Activated T-cell treated with anti-CD3 and anti-CD28 coated beads, Interleukin-2, amount 50 U/mL, for 1 hour (primary cell): ENCODE measurements at regions not wholly inside any gene's neighbourhood (a gene's known extent, or its start where the extent isn't known, plus 50 kb on each side); places are given as distances from the start of the nearest gene placed in this dataset.

Experiments used
- DNase-seq: peaks from one replicate; pipeline ENCODE4 v3.0.0-alpha.2; 2020

DNA sequence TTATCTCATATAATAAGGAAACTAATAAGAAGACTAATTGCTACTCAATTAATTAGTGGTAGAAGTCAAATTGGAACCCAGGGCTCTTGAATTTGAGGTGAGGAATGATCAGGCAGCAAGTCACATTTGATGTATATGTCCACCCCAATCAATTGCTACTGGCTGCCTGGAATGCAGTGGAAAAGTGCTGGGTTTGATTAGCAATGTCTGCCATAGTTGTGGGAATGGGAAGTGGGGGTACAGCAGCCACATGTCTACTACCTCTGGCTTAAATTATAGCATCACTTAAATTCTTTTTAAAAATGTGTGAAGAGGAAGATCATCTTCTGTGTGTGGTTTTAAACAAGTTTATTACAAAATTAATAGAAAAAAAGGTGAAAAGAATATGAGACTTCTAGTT, 50.8 kb upstream of the NAV2 start:
- no peak for DNase-seq

DNA sequence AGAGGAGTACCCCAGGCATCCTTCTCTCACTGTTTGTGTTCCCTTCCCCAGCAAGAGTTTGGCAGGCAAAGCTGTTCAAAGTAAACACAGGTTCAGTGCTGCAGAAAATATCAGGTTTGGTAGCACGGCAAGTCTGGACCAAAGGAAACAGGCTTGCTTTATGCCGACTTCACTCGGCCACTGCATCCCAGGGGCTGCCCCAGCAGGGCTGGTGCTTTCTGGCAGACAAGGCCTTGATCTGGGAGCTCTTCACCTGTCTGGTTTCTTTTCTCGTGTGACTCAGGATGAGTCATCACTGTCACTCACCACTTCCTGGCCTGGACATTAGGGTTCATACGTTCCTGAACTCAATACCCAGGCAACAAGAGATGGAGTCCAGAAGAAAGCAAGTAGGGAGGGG, 52.6 kb upstream of the NAV2 start:
- DNase-seq: no peak

DNA sequence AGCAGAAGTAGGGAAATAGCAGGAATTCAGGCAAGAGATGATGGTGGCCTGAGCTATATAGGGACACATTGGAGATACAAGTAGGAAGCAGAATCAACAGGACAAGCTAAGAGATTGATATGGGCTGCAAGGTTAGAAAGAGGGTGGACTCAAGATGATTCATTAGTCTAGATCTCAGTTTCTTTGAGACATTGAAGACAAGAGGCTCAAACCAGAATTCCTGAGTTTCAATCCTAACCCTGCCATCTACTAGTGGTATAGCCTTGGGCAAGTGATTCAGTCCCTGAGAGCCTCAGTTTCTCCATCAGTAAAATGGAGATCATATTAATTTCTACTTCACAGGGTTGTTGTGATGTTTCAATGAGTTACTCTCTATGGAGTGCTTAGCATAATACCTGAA, 53.1 kb upstream of the NAV2 start:
- no peak for DNase-seq

DNA sequence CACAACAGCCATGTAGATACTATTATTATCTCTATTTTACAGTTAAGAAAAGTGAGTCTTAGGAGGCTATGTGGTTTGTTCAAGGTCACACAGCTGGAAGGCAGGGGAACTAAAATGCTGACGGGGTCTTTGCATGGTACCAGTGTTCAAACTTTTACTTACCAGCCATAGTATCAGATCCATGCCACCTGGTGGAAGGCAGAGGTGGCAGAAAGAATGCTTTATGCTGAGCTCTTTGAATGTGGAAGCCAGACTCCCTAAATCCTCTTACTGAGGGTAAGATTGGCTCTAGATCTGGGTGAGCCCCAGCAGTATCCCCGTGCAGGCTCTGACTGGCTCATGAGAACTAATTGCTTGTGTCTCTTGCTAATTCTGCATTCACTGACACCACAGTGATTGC, 54.3 kb upstream of the NAV2 start:
- DNase-seq: no peak

DNA sequence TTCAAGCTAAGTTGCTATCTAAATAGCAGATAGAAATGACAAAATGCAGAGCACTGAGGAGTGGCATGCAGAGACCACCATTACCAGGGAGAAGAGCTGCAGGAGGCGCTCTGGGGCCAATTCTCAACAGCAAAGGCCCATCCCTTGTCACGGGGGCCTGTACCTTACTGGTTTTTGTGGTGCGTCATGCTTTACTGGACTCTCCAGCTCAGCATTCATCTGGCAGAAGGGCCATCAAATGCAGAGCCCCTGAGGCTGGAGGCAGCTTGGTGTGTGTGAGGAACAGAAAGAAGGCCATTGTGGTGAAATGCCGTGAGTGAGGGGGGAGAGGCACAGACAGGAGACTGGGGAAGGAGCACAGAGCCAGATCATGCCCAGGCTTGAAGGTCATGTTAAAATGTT, 56.5 kb upstream of the NAV2 start:
- DNase-seq: no peak

DNA sequence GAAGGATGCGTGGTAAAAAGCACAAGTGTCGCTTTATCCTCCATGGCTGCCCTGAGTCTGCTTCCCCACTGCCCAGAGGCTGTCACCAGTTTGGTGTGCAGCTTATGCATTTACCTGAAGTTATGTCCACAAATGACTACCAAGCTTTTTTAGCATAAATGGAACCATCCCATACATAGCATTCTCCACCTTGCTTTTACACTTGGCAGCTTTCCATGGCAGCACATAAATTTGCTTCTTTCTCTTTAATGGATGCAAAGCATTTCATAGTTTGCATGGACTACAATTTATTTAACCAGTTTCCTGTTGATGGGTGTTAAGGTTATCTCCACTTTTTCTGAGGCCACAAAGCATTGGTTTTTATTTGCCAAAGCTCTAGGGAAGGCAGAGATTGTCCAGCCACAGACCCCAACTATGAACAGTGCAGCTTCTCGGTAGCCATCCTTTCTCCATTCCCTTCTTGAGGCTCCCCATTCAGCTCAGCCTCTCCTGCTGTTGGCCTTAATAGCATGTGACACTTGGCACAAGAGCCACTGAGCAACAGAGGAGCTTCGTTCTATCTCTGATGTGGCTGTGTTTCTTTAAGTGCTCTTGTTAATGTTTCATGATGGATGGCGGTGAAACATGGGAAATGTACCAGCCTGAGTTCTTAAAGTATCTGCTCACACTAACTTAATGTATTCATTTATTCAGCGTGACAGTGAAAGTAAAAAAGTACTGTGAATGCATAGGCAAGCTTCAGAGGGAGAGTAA, 59.8 kb upstream of the NAV2 start:
- DNase-seq: no peak

DNA sequence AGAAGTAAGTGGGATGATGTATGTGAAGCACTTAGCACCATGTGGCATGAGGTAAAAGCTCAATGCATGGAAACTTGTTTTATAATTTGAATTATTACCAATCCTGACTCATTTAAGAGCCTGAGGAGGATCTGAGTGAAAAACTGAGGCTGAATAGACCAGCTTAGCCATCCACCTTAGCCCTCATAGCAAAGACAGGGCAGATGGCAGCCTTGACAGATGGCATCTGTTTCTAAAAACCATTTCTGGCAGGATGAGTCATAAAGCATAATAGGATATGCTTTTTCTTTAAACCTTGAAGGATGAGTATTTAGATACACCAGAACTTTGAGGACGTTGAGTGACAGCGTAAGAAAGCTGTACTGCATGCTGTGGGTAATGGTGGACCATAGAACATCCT, 61.0 kb upstream of the NAV2 start:
- DNase-seq: no peak

DNA sequence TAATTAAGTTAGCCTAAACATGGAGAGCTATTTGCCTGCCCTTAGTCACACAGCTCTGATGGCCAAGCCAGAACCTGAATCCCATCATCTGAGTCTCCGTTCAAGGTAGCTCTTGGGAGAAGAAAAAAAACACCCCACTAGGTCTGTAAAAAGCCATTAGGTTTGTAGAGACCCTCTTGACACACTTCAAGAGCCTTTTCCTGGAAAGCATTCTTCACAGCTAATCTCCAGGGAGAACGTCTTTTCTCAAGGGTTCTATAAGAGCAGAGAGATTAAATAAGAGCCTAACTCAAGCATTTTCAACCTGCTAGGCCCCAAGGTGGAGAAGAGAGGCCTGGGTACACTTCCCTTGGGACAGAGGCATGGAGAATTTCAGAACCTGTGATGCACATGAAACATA, 61.6 kb upstream of the NAV2 start:
- DNase-seq: no peak

DNA sequence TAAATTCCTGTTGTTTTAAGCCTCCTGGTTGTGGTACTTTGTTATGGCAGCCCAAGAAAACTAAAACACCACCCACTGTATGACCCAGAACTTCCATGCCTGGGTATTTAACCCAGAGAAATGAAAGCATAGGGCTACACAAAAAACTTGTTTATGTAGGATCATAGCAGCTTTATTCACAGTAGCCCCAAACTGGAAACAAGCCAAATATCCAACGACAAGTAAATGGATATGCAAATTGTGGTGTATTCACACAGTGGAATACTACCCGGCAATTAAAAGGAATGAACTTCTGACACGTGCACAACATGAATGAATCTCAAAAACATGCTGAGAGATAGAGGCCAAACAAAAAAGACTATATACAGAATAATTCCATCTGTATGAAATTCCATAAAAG, 62.2 kb upstream of the NAV2 start:
- DNase-seq: no peak

DNA sequence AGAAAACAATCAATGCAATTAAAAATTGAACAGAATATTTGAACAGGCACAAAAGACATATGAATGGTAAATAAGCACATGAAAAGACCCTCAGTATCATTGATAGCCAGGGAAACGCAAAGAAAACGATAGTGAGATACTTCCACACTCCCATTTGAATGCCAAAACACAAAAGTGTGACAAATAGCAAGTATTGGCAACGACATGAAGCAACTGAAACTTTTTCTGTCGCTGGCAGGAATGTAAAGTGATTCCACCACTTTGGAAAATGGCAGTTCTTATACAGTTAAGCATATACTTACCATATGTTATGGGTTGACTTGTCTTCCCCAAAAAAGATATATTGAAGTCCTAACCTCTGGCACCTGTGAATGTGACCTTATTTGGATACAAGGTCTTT, 62.9 kb upstream of the NAV2 start:
- no peak for DNase-seq

DNA sequence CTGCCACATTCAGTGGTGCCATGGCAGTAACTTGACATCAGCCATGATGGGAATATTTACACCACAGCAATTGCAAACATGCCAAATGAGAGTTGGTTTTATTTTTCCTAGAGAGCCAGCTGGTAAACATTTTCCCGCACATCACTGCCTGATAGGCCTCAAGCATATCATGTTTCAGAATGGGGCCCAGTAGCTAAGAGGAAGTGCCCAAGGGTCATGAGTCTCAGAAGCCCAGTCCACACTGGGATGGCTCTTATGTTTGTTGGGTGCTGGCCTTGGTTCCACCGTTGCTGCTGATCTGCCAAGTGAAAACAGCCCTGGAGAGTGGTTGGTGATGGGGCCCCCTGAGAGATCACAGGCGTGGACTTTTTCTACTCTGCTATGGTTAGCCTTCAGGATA, 64.3 kb upstream of the NAV2 start:
- DNase-seq: no peak

DNA sequence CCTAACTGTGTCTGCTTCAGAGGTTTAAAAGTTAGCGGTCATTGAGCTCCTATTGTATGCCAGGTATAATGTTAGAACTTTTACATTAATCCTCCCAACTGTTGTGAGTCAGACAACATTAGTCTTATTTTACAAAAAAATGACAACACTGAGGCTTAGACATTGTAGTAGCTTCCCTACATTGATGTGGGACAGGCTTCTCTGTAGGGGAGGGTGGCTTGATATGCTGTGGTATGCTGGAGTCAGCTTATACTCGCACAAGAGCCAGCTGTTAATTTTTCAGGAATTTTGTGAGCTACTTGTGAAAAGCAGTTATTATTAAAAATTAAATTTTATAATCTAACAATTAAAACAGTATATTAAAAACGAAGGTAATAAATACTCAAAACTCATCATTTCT, 64.8 kb upstream of the NAV2 start:
- DNase-seq: no peak

DNA sequence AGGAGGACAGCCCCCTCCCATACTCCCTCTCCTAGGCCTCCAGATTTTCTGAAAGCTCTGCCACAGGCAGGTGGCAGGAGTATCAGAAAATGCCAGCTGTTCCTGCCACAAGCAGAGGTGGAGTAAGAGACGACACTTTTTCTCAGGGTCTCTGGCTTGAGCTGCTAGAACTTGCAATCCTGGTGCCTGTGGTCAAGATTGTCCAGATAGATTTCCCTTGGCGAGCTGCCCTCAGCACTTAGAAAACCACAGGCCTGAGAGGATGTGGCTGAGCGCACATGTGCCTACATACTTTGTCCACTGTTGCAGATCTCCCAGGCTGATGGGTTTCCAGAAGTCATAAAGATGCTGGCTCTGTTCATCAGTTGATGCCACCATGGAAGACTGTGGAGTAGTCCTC, 65.7 kb upstream of the NAV2 start:
- no peak for DNase-seq

DNA sequence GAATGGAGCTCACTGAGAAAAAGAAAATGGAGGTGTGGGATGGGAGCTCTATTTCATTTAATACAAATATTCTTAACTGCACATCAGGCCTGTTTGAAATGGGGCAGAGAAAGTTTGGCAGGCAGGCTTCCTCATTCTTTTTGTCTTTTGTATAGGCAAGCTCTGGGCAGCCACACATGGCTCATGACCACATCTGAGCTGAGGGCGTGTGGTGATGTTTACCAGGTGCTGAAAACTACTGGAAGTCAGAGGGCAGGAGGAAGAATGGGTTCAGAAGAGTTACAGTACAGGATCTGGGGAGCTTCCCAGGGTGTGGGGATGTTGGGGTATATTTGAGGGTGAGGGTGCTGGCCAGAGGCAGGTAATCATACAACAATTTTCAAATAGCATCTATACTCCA, 66.3 kb upstream of the NAV2 start:
- no peak for DNase-seq

DNA sequence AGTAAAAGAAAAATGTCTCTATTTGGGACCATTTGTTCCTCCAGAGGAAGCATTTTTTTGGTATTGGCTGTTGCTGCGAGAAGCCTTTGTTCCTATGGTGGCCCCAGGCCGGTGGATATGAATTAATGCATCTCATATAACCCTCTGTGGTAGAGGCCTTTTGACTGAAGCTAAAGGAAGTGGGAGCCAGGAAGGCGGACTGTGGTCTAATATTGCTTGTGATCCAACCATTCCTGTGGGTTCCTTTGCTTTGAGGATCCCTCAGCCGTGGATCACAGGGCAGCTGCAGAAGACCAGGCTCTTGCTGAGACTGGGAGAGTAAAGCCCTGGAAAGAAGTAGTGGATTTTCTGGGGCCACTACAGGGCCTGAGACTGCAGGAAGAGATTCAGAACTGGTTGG, 68.3 kb upstream of the NAV2 start:
- DNase-seq: no peak

DNA sequence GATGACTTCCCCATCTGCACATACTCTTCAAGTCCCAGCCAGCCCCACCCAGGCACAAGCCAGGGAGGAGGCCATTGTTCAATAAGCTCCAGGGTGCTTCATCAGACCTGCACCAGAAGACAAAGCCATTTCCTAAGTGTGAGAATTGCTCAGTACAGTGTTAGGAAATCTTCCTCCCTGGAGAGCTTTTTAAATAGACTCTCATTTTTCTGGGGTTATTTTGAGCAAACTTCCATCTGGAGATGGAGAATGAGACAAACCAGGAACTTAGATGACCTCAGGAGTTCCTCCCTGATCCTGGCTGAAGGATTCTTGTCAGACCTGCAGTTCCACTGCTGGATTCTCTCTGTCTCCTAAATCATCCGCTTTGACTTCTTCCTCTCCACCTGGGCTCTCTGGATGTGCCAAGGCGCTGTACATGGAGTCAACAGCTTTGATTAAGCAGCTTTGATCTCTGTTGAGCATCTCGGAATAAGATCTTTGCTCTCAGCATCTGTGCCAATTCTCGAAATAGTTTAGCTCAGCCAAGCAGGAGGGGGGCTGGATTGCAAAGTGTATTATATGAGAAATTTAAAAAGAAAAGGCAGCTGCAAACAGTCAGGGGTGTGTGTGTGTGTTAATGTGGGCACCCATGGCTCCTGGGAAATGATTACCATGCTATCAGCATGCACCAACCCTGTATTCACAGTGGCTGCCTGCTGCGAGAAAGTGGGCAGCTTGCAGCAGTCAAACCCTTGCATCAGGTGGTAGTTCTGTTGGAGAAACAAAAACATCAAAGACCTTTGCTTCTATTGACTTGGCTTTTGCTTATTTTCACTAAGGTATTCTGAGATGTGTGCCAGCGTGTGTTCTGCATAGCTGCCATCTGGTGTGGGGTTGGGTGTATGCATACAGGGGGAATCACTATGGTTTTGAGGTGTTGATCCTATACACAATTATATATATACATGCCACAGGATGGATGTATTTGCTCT, 70.2 kb upstream of the NAV2 start:
- DNase-seq: no peak

DNA sequence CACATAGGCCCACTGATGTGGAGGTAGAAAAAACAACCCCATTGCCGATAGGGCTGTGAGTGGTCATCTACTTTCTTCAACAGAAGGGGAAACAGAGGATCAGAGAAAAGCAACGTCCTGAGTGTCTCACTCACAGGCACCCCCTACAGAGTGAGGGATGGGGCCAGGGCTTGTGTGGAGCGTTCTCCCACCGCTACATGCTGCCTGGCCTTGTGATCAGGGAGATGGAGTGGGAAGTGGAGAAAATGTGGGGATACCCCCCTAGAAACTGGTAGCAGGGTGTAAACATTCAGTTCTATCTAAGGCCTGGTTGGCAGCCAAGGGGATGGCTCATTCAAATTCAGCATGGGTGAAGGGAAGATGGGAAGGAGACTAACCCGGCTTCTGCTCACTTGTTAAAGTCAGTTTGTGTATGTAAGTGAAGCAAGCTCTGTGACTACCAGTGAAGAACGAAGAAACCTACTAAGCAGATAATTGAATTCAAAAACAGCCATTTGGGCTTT, 73.0 kb upstream of the NAV2 start:
- DNase-seq: no peak

DNA sequence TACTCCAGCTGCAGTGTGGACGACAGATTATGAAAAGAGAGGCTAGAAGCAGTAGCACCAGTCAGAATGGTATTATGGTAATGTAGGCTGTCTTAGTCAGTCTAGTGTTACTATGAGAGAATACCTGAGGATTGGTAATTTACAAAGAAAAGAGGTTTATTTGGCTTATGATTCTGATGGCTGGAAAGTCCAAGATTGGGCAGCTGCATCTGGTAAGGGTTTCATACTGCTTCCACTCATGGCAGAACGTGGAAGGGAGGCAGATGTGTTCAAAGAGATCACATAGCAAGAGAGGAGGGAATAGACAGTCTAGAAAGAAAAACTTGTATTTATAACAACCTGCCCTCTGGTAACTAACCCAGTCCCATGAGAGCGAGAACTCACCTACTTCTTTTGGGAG, 77.3 kb upstream of the NAV2 start:
- no peak for DNase-seq

DNA sequence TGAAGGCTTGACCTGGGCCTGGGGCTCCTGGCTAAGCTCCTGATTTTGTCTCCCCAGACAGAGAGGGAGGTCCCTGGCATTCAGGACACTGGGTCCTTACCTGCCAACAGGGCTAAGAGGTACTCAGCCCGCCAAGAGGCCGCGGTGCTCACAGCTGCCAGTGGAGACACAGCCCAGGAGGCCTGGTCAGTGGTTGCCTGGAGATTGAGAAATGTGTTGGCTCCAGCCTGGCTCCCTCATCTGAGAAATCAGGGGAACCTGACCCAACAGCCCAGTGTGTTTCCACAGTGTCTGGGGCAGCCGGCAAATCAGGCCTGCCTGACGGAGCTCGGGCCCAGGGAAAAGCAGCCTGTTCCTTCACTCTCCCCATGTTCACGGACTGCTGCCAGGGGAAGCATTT, 79.4 kb upstream of the NAV2 start:
- no peak for DNase-seq

DNA sequence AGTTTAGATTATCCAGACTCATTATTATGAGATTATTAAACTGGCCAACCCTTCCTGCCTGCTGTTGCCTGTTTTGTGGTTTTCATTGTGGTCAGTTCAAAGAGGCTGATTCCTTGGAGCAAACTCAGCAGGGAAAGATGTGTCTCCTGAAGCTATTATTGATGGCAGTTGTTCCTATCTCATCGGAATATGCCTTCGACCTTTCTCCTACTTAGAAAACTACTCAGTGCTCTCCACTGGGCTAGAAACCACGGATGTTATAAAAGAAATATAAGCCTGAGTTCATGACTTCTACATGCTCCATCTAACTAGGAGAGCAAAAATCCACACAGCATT, 80.2 kb upstream of the NAV2 start:
- no peak for DNase-seq

DNA sequence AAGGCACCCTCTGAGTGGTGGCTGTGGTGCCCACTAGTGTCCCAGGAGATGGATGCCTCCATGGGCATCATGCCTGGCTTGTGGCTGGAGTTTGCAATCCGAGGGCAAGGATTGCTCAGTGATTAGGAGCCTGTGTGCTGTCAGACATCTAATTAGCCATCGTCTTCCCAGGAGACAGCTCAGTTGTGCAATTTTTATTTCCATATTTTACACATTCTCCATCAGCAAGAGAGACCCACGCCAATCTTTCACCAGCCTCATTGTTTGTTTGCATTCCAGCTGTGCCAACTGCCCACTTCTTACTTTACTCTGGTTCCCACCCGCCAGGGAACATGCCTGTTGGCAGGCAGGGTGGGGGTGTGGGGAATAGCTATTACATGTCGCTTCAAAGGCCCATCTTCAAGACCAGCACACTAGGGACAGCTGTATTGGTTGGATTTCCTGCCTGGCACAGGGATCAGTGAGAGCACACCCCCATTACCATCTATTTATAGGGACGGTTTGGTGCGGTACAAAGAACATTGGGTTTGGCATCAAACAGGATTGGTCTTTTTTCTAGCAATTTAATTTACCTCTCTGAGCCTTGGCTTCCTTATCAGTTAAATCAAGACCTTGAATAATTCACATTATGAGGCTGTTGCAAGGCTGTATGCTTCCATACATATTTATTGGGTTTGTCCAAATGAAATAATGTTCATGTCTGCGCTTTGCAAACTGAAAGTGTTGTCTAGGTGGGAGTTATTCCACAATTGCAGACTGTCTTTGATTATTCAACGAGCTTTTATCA, 80.7 kb upstream of the NAV2 start:
- no peak for DNase-seq

DNA sequence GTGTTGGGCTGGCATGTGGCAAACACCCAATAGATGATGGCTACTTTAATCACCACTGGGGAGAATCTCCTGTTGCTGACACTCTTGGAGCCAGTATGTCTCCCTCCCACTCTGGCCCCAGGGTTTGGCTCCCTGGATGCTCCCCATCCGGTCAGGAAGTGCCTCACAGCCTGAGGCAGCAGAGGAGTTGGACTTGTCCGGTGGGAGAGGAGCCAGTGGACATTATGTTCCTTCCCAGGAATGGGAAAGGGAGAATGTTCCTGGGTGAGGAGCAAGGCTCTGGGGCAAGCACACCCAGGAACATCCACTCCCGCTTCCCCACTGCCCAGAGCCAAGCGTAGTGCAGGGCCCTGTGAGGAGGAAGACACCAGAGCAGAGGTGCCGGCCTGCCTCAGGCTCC, 84.6 kb upstream of the NAV2 start:
- DNase-seq: no peak

DNA sequence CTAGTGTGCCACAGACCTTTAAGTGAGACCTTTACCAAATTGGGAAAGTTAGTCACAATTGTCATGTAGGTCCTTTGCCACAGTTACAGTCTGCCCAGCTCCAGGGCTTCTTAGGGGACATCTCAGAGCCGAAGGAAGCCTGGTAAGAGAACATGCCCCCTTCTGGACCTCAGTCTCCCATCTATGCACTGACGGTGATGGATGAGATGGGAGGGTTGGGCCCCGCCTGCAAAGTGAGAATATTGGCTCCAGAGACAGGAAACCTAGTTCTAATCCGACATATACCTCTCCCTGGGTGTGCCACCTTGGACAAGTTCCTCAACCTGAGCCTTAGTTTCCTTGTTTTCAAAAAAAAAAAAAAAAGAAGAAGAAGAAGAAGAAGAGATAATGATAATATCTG, 85.1 kb upstream of the NAV2 start:
- no peak for DNase-seq

DNA sequence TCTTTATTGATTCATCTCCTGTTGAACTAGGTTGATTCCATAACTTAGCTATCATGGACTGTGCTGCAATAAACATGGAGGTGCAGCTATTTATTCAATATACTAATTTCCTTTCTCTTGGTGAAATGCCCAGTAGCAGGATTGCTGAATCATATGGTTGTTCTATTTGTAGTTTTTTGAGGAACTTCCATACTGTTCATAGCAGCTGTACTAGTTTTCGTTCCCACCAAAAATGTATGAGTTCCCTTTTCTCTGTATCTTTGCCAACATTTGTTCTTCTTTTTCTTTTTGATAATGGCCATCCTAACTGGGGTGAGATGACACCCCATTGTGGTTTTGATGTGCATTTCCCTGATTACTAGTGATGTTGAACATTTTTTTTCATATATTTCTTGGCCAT, 87.2 kb upstream of the NAV2 start:
- DNase-seq: no peak
